Activated T-cell treated with anti-CD3 and anti-CD28 coated beads for 4 hours (primary cell): ENCODE measurements at regions not wholly inside any gene's neighbourhood (a gene's known extent, or its start where the extent isn't known, plus 50 kb on each side); places are given as distances from the start of the nearest gene placed in this dataset.
"Not testable (repeated sequence)": the region's sequence is repeated elsewhere in the genome, so short reads cannot be mapped to it uniquely, and the experiment has no call there.

Source experiments
- DNase-seq: peaks from one replicate; pipeline ENCODE4 v3.0.0-alpha.2; 2020

DNA sequence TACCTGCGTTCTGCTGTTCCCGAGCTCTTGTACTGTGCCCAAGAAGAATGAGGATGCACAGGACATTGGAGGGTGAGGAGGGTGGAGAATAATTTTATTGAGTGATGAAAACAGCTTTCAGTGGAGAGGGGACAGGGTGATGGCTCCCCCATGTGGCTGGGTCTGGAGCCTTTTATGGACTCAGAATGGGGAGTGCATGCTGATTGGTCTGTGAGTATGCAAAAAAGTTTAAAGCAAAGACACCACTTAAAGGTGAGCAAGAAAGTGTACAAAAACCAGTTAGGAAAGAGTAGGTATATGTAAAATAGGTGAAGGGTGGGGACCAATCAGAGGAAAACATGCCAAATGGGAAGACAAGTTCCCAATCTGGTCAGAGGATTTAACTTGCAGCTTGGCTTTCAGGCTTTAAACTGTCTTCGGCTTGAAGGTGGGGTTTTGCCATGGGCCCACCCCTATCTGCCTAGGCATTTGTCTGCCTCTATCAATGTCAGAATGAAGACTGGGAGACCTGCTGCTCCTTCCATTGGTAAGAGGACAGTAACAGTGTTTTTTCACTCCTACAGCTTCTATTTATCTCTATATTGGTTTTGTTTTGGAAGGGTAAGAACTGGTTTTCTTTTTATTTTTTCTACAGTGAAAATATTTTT, 118.0 kb upstream of the RAI14 start:
- no peak for DNase-seq

DNA sequence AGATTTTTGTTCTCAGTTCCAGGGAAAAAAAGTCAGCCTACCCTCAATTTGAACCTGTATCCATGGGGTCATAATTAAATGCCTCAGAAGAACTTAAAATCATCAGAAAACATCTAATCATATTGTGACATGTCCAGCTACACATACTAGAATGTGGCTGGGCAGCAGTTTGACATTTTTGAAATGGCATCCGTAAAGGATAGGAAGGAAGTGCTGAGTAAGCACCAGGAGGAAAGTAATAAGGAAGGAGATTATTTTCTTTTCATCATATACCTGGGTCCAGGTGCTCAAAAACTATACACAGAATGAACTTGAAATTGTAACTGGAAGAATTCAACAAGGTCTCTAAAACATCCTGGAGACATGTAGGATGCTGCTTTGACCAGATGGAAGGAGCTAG, 116.9 kb upstream of the RAI14 start:
- no peak for DNase-seq

DNA sequence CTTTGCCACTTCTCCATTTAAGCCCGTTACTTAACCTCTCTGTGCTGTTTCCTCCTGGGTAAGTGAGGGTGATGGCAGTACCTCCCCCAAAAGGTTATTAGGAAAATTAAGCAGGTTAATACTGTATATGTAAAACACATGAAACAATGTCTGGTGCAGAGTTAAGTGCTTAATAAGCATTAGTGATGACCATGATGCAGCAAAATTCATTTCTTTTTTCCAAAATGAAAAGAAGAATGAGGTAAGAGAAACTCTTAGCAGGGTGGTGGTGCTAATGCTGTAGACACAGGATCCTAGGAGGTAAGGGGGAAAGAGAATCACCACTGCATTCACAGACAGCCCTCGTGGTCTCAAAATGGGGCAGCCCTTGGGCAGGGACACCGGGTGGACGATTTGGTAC, 115.1 kb upstream of the RAI14 start:
- no peak for DNase-seq

DNA sequence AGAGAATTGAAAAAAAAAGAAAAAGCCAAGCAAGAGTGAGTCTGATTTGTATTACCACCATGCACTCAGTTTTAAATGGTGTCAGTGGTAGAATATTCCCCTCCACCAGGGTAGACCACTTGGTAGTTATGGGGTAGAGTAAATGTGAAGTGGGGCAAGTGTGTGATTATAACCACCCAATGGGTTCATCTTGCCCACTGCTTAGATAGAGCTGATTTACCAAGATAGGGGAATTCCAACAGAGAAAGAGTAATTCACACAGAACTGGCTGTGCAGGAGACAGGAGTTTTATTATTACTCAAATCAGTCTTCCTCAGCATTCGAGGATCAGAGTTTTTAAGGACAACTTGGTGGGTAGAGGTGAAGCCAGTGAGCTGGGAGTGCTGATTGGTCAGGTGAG, 113.3 kb upstream of the RAI14 start:
- DNase-seq, result no peak

DNA sequence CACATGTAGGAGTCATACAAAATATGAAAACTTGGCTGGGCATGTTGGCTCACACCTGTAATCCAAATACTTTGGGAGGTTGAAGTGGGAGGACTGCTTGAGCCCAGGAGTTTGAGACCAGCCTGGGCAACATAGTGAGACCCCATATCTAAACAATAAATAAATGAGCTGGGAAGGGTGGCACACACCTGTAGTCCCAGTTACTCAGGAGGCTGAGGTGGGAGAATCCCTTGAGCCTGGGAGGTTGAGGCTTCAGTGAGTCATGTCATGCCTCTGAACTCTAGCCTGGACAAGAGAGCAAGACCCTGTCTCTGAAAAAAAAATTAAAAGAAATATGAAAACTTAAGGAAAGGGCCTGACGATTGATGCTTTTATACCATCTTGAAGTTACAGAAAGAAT, 112.4 kb upstream of the RAI14 start:
- DNase-seq, result no peak

DNA sequence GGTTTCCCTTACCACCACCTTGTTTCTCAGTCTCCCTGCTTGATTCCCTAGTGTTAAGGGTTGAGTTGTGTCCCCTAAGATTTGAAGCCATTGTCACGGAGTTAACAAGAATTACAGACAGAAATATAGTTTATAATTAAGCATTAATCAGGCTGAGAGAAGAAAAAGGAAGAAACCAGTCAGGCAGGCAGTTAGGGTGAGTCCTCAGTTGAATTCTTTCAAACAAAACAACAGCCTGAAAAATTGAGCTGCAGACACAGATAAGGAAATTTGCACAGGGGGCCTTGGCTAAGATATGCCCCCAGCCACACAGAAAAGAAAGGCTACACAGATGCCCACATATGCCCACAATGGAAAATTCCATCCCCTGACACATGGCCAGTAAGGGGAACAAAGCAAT, 111.7 kb upstream of the RAI14 start:
- DNase-seq, result no peak

DNA sequence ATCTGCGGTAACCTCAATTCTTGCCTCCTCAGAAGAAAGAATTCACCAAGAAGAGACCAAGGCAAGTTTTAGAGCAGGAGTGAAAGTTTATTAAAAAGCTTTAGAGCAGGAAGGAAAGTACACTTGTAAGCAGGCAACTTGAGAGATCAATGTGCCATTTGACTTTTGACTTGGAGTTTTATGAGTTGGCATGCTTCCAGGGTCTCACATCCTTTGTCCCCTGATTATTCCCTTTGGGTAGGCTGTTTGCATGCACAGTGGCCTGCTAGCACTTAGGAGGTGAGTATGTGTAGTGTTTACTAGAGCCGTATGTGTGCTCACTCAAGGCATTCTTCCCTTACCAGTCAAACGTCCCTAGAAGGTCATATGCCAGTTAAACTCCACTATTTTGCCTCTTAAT, 111.0 kb upstream of the RAI14 start:
- no peak for DNase-seq

DNA sequence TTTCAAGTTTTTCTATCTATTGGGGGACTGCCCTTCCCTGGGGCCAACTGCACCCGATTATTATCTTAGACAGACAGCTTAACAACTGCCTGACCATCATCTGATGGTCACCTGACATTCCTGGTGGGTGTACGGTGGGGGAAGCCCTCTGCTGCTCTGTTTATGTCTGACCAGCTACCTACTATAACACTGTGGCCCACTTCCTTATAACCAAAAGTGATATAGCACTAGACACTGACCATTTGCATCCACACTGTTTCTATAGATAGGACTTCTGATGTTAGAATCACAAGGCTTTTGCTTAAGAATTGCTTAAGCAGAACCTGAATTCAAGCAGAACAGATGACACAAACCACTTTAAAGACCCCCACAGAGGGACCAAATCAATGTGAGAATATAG, 110.5 kb upstream of the RAI14 start:
- DNase-seq, result no peak

DNA sequence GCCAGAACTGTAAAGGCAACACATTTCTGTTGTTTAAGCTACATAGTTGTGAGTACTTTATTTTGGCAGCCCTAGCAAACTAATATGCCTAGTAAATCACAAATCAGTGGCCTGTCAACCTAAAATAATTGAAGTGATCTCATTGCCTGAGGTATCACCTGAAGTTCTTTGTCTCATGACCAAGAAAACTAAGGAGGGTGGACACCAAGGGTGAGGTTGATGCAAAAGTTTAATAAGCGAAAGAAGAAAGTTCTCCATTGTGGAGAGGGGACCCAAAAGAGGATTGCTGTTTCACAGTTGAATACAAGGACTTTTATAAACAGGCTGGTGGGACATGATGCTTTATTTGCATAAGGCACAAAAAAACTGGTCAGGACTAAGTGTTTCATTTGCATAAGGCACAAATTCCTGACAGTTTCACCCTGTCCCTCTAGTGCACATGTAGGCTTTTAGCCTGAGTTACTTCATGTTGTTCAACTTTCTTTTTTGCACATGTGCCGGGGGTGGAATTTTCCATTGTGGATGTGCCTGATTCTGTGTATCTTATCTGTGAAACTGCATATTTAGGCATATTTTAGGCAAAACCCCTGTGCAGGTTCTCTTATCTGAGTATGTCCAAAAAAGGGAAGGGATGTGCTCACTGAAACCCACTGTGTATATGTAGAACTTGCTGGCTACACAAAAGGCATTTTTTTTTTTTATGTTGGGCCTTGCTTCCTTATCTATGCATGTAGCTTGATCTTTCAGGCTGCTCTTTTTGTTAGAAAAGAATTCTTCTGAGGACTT, 108.6 kb upstream of the RAI14 start:
- no peak for DNase-seq

DNA sequence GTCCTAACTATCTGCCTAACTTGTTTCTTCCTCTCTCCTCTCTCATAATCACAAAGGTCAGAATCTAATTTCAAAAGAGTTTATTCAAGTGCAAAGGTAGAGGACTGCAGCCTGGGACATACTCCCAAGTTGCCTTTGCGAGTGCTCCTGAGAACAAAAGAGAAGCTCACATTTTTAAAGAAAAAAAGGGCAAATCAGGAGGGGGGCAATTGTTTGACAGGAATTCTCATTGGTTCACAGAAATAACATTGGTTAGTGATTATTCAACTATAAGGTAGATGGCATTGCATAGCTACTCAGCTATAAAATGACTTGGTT, 108.1 kb upstream of the RAI14 start:
- DNase-seq, result no peak

DNA sequence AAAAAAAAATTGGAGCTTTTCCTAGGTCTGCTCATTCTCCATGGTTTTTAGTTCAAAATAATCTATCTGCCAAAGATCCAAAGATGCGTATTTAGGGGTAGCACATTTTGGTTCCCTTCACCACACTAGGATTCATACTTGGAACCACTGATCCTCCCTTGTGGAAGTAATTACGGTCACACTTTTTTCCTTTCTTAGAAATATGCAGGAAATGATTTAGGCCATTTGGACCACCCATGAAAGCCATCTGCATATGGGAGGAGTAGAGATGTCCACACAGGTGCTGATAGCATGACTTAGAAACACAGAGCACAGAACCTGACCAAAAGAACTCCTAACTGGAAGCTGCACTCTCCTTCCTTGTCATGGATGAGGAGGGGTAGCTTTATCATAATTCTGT, 105.9 kb upstream of the RAI14 start:
- no peak for DNase-seq

DNA sequence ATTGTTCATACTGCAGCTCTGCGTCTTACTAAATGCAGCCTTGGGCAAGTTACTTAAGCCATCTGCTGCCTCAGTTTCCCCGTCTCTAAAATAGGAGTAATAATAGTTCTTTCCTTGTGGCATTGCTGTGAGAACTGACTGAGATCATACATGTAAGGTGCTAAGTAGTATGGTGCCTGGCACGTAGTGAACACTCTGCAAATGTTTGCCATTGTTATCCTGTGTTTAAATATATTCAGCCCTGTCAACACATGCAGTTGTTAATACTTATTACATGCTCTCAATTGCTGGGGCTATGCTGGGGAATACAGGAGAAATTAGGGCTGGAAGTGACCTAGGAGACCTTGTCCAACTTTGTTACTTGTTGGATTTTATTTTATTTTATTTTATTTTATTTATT, 105.2 kb upstream of the RAI14 start:
- DNase-seq, result no peak

DNA sequence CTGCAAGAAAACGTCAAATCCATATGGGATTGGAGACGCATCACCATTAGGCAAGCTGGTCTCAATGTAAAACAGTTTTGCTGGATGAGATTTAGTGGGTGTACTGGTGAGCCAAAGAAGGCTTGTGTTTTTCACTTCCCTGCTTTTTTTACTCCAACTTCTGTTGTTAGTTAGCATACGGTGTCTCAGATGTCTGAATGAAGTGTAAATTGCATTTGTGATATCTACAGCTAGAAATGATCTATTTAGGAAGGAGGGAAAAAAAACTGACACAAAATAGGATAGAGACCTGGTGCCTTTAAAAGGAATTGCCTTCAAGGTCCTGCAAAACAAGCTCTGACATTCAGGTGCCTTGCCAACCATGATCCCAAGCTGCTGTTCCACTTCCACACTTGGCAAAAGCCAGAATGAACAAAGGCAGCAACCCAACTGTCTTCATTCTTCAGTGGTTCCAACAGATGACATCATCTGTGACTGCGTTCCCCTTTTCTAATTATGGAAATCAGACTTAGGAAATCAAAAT, 104.2 kb upstream of the RAI14 start:
- DNase-seq, result no peak

DNA sequence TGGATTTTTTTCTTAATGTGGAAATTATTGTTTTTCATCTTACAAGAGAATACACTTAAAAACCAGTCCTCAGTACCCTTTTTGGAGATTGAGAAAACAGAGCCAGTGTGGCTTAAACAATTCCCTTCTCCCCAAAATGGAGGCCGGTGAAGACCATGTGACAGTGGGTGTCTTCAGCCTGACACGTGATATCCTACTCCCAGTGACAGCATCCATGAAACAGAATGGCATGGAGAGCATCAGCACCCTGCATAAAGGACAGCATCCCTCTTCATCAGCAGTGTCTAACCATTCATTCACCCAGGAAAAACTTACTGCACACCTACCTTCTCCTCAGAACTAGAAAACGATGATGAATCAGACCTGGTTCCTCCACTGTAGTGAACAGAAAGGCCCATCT, 103.4 kb upstream of the RAI14 start:
- no peak for DNase-seq

DNA sequence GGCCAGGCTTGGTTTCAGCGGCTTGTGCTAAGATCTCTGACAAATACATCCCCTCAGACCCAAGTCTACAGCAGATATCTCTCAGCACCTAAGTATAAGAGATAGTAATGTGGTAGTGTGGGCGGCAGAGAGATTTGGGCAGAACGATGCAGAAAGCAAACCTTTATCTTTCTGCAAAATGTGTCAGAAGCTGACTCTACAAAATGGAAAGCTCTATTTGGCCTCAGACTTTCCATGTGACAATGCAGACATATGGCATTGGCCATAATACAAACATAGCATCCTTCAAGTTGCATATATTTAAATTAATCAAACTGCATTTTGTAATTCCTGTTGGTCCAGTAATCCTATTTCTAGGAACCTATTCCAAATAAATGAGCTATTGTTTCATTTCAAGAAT, 102.5 kb upstream of the RAI14 start:
- no peak for DNase-seq

DNA sequence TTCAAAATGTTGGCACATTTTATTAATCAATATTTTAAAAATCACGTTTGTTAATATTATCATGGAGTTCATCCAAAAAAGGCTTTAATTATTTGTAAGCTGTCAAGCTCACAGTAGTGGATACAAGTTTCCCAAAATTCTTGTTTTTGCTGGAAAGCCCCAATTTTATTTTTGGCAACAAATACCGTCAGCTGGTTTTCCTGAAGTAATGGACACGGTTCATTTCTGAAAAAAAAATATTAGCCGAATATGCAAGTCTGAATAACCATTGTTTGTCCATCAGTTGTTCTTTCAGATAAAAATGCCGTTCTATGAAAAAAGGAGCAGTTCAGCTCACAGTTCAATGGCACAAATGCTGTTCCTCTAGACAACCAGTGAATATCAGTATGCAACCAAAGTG, 101.5 kb upstream of the RAI14 start:
- no peak for DNase-seq

DNA sequence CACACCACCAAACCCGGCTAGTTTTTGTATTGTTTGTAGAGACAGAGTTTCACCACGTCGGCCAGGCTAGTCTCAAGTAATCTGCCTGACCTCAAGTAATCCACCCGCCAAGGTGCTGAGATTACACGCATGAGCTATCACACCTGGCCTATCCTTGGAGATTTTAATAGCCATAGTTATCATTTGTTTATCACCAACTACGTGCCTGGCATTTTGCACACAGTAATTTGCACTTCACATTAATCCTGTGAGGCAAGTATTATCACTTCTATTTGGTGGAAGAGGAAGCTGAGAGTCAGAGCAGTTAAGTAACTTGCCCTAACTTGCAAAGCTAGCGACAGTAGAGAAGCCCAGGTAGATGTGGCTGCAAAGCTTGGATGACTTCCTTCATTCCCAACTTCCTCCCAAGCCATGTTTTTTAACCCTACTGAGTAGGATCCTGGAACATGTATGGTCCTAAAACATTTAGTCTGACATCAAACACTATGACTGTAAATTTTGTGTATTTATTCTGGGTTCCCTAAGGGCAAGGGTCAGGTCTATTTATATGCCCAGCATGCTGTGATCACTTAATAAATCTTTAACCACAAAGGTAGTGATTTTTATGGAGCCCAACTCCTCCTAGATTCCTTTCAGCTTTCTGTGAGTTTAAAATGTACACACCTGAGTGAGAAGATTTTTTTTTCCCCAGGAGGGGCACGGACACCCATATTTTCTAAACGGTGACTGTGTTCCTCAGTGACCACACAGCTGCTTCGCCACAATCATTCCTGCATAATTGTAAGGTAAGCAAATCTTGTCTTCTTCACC, 100.2 kb upstream of the RAI14 start:
- no peak for DNase-seq

DNA sequence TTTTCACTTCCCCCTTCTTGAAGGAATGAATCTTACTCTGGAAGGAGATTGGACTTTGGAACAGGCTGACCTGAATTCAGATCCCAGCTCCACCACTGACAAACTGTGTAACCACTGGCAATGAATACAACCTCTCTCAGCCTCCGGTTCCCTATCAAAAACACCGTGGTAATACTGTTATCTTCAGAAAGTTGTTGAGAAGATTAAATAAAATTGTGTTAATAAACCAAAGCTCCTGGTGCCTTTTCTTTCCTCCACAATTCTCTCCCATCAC, 99.7 kb upstream of the RAI14 start:
- no peak for DNase-seq

DNA sequence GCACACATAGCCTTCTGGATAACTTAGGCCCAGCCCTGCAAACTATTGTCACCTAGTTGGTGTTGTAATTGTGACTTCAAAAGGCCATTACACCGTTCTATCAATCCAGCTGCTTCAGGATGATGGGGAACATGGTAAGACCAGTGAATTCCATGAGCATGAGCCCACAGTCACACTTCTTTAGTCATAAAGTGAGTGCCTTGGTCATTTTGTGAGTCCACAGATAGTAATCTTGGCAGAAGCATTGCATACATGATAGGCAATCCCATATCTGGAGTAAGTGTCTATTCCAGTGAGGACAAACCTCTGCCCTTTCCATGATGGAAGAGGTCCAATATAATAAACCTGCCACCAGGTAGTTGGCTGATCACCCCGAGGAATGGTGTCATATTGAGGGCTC, 94.5 kb upstream of the RAI14 start:
- not testable (repeated sequence) for DNase-seq

DNA sequence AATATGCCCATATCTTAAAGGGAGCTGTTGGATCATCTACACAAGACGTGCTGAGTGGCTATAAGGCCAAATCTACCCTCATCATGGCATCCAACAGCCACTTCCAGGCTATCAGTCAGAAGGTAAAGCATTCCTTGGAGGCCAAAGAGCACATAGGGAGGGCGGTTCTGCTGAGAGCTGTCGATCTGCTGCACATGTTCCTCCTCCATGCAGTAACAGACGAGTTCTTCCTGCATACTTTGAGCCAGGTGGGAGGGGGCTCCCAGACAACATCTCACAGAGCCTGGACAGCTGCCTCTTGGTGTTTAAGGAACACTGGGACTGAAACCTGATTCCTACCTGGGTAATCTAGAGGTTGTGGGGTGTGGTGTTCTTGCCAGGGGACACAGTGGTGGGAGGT, 93.3 kb upstream of the RAI14 start:
- no peak for DNase-seq

DNA sequence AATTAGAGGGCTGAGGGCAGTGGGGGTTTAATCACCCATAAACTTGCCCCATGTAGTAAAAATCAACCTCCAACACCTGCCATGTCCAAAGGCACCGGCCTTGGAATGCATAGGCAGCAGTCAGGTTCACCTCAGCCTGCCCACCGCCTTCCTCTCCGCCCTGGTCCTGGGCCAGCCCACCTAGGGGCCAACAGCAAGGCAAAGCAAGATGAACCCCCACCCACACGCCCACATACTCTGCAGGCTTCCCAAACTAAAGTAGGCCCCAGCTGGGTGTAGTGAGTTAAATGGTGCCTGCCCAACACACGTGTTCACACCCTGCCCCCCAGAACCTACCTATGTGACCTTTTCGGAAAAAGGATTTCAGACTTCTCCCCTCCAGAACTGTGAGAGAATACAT, 92.9 kb upstream of the RAI14 start:
- no peak for DNase-seq

DNA sequence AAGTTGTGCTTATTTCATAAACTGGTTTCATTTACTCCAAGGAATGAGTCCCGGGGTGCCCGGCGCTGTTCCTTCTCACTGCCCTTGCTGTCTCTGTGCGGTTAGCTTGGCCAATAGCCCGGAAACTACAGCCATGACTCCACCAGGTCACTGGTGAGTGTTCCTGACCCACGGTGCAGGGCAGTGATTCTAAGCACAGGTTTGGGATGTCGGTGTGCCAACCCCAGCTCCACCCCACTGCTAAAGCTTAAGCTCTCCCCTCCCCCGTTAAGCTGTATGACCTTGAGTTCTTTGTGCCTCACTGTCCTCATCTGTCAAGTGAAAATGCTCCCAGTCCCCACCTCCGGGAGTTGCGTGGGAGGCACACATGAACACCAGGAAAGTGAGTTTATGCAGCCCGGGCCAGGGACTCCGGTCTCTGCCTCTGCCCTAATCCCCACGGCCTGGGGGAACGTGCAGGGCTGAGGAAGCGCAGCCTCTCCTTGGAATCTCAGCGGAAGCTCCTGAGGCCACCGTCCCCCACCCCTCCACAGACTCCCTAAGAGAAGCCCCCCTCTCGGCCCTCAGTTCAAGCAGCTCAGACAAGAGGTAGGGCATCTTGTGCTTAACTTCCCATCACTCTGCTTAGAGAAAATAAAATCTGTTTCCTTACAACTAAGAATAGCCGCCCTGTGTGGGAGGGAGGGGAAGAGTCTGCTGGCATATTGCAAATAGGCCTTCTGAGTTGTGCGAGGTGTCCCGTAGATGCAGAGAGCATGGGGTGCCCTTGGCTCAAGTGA, 92.0 kb upstream of the RAI14 start:
- DNase-seq, result no peak

DNA sequence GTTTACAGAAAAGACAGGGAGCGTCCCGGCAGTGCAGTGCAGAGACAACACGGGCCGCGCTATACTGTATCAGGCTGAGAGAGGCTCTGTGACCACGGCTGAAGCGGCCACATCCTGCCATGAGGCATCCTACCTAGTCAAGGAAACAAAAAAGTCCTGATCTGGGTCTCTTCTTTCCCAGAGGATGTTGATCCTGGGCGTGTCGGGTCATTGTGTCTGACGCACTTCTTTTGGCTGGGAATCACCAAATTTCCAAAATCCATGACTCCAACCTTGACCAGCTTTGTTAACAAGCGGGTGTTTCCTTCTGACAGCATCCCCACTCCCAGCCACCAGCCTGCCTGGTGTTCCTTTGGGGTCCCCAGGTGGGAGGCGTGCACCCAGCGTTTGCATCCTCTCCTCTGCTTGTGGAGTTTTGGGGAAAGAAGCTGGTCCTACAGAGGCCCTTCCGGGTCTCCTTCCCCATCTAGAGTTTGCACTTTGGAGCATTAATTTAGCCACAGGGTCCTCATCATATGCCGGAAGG, 91.4 kb upstream of the RAI14 start:
- DNase-seq, result no peak
